HG03460 (cell line): ENCODE measurements at regions not wholly inside any gene's neighbourhood (a gene's known extent, or its start where the extent isn't known, plus 50 kb on each side); places are given as distances from the start of the nearest gene placed in this dataset.
"Not testable (repeated sequence)": the region's sequence is repeated elsewhere in the genome, so short reads cannot be mapped to it uniquely, and the experiment has no call there.

Experiments
- ATAC-seq: cut with Tn5 transposase; IDR thresholded peaks from one replicate; pipeline ENCODE4 v1.9.1; 2021; ENCODE audit not compliant: unreplicated experiment

GRCh38 chr5:17034992-17035391 is 98.9 kb upstream of the MYO10 start:
- not testable (repeated sequence) for ATAC-seq

- ATAC-seq: no peak
Measured at GRCh38 chr5:17037751-17038150, 101.7 kb upstream of the MYO10 start.

GRCh38 chr5:17039170-17039569 is 103.1 kb upstream of the MYO10 start:
- no peak for ATAC-seq

GRCh38 chr5:17042041-17042440 is 106.0 kb upstream of the MYO10 start:
- no peak for ATAC-seq

- no peak for ATAC-seq
Measured at GRCh38 chr5:17046320-17046719, 110.2 kb upstream of the MYO10 start.

GRCh38 chr5:17050236-17050635 is 114.1 kb upstream of the MYO10 start:
- ATAC-seq: no peak

- no peak for ATAC-seq
Measured at GRCh38 chr5:17054911-17055310, 118.8 kb upstream of the MYO10 start.

- ATAC-seq: no peak
Measured at GRCh38 chr5:17056141-17056631, 120.1 kb upstream of the MYO10 start.

GRCh38 chr5:17058438-17058837 is 122.3 kb upstream of the MYO10 start:
- no peak for ATAC-seq

GRCh38 chr5:17061973-17062470 is 125.9 kb upstream of the MYO10 start:
- no peak for ATAC-seq

GRCh38 chr5:17062741-17063140 is 126.7 kb upstream of the MYO10 start:
- ATAC-seq: not testable (repeated sequence)

- ATAC-seq: no peak
Measured at GRCh38 chr5:17064241-17064640, 128.2 kb upstream of the MYO10 start.

GRCh38 chr5:17065458-17065857 is 129.4 kb upstream of the MYO10 start:
- no peak for ATAC-seq

- not testable (repeated sequence) for ATAC-seq
Measured at GRCh38 chr5:17066026-17066425, 129.9 kb upstream of the MYO10 start.

- no peak for ATAC-seq
Measured at GRCh38 chr5:17067657-17068392, 131.7 kb upstream of the MYO10 start.

- no peak for ATAC-seq
Measured at GRCh38 chr5:17069995-17070511, 134.0 kb upstream of the MYO10 start.

GRCh38 chr5:17070647-17071046 is 134.6 kb upstream of the MYO10 start:
- ATAC-seq: no peak

GRCh38 chr5:17075236-17075635 is 139.1 kb upstream of the MYO10 start:
- no peak for ATAC-seq

- ATAC-seq: no peak
Measured at GRCh38 chr5:17076272-17076671, 140.2 kb upstream of the MYO10 start.

GRCh38 chr5:17077440-17078233 is 139.8 kb upstream of the BASP1 start:
- no peak for ATAC-seq

- ATAC-seq: no peak
Measured at GRCh38 chr5:17079562-17079961, 137.9 kb upstream of the BASP1 start.

GRCh38 chr5:17080361-17080760 is 137.1 kb upstream of the BASP1 start:
- no peak for ATAC-seq
